CD4-positive, alpha-beta T cell treated with Interleukin-15 for 1 hour (primary cell): ENCODE measurements at regions not wholly inside any gene's neighbourhood (a gene's known extent, or its start where the extent isn't known, plus 50 kb on each side); places are given as distances from the start of the nearest gene placed in this dataset.
A peak's percentile ranks its signal among the peaks of the same experiment; 100 is the strongest.

ENCODE experiments used
- DNase-seq: peaks from one replicate; pipeline ENCODE4 v3.0.0-alpha.2; 2020

DNA sequence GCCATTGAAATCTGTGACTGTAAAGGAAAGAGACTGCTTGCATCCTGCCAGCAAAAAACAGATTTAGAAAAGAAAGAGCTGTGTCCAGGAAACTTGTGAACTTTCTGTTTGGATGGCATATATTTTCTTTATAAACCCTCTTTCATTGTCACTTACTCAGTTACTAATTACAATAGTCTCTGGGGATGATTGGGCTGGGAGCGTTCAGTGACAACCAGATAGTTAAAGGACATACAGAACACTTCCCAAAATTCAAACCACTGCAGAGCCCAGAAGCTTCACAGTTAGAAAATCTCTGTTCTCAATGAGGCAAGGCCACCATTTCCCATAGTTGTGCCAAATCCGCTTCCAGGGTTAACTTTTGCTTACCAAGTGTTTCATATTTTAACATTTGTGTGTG, 98.6 kb upstream of the TAB2 start:
- no peak for DNase-seq

DNA sequence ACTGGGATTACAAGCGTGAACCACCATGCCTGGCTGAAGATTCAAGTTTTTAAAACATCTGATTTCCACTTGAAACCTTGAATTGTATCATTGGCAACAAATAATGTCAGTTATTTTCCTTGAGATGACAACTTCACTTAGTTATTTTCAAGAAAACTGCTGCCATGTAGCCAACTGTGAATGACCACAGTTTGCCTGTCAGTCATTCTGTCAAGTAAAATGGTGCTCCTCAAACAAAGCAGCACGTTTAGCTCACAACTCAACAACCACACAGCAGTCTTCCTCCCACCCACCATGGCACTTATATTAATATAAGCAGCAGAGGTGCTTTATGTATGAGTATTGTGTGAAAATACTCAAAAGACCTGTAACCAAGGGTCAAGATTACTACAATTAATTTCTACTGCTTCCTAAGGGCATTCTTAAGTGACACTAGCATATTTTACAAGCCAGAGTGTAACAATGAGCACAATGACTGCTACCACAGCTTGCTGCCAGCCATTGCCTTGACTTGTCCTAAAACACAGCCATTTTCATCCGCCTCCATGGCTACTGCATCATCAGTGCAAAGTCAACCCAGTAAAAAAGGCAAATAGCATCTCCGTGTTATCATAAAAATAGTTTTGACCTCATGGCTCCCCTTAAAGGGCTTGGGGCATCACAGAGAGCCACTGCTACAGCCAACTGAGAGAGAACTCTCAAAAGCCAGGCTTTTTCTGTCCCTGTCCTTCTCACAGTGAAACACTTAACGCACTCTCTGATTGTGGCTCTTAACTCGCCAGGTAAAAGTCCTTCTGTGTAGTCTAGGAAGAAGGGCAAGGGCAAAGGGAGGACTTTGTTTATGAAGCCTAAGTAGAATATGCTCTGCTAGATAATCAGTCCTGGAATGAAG, 96.4 kb upstream of the TAB2 start:
- DNase-seq = no peak

DNA sequence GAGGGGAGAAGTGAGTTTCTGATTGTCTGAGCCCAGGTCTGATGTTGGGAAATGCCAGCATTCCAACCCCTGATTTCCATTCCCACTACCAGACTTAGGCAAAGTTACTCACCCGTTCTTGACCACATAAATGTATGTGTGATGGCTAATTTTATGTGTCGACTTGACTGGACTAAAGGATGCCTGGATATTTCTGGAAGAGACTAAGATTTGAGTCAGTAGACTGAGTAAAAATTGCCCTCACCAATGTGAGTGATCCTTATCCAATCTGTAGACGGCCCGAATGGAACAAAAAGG, 95.8 kb upstream of the TAB2 start:
- no peak for DNase-seq

DNA sequence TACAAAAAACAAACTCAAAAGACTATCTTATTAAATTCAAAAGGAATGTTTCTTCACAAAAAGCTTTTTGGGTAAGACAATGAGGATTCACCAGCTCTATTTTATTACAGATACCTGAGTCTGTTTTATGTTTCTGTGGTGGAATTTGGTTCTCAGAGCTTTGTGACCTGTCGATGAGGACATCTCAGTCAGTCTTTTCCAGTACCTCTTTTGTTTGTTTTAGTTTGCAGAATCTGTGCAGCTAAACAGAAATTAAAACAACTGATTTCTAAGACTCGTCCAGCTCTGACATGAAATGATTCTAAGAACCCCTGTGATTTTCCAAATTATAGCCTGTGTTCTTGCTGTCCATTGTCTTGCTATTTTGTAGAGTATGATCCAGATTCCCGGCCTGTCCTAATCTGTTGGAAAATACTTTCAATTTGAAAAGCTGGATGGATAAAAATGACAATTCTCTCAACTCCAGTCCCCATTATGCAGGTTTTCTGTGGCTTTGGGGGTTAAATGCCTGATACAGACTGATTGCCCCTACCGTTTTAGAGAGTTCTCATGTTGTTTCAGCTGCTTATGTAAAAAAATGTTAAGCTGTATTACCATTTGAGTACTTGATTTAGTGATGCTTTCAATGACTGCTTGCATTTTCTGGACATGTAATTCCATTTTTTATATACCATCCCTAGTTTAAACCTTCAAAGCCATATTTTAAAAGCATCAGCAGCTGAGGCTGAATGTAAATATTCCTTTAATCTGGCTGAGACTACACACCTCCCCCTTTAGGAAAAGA, 94.2 kb upstream of the TAB2 start:
- no peak for DNase-seq

DNA sequence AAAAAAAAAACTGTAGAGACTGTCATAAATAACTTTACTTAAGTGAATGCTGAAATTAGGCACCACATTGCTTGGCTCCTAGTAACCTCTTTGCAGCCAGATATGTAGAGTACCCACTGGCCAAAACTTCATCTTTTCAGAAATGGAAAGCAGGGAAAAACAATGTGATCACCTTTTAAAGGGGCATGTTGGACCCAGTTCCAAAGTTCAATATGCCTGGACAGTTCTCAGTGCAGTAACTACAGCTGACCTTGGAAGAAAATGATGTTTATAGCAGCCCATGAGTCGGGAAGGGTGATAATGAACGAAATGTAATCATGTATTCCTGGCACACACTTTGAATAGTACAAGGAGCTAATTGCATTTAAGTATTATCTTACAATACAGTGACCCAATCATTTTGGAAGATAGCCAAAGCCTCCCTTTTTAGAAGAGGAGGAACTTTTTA, 93.6 kb upstream of the TAB2 start:
- no peak for DNase-seq

DNA sequence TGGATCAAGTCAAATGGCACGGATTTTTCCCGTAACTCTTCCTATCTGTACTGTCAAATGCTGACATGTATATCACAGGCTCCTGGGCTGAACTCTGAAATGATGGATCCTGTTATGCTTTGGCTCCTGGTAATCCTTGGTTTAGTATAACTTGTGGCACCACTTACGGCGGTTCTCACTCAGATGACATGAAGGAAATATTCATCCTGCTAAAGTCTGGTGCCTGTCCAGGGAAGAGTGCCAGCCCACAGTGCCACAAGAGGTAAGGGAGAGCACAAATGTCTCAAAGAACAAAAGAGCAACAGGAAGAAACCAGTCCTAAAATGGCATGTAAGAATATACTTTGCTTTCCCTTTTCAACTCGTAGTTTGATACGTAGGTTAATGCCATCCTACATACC, 93.1 kb upstream of the TAB2 start:
- no peak for DNase-seq

DNA sequence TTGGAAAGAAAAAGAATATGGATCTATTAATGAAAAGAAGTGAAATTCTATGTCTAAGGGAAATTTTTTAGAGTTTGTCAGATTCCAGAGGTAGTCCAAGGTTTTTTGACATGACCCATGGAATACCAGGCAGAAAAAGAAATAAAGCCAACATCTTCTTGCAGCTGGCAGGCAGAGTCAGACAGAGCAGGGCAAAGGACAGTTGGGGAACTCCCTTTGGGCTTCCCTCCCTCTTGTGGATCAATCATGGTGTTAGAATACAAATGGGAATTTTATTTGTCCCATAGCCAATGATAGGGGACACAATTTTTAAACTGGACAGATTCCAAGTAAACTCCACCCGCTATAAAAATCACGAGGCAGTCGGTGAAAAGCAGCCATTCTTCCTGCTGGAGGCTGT, 92.1 kb upstream of the TAB2 start:
- DNase-seq = no peak

DNA sequence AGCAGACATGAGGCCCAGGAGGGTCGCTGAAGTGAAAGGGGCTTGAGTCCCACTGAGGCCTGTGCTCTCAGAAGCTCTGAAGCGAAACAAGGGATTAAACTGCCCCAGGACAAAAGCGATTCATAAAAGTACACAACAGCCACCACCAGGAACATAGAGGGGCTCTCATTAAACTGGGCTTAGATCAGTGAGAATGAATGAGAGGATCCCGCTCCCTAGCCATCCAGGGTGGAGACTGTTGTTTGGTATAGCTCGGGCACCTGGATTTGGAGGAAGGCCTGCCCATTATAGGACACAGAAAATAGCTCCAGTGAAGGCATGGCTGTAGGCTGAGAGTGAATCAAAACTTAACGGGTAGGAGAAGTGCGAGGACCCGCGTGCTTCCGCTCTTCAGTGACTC, 91.6 kb upstream of the TAB2 start:
- no peak for DNase-seq

DNA sequence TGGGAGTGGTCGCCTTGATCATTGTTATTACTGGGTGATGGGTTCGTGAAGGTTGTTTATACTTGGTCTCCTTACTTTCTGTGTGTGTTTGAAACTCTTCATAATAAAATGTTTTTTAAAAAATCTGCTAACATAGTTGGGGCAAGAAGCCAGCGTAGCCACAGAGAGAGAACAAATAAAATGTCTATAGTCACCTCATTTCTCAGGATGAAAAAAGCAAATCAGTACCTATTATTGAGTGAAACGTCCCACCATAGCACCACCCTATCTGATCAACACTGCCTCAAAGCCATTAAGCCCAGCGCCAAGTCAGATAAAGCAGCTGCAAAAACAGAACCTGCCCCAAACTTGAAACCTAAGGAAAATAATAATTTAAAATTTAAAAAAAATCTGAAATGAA, 89.7 kb upstream of the TAB2 start:
- DNase-seq = no peak

DNA sequence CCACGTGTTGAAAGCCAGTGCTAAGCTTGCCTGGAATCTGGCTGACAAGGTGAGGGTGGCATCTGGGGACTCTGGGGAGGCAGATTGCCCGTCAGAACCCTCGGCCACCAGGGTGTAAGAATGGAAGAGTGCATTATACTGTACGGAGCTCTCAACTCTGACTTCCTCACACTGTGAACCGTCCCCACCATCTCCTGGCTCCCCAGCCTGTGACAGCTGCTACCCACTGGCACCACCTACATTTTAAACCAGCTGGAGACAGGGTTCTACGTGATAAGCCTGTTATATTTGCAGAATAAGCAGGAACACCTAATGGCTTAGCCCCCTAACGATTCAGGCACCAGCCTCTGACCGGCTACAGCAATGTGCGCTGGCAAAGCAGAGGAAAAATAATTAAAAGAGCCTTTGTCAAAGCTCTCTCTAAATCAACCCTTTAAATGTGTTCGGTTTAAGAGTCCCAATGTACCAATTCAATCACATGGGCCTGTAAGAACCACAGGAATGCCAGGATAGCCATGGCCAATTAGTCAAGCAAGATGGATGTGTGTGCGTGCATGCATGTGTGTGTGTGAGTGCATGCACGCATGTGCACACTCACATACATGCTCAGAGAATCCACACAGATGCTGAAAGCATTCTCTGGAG, 89.1 kb upstream of the TAB2 start:
- no peak for DNase-seq

DNA sequence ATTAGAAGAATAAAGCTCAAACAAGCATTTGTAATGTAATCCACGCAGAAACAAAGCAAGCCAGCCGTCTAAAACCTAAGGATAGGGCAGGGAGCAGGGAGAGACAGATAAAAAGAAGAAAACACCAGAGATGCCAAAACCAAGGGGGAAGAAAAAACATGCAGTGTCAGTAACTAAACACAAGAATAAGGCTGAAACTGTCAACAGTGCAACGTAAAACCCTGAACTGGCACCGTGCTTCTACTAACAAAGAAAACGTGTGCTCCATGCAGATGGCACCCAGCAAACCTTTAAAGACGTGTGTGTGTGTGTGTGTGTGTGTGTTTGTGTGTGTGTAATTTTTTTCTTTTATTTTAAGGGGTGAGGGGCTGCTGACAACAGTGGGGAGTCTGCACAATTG, 88.4 kb upstream of the TAB2 start:
- DNase-seq = no peak

DNA sequence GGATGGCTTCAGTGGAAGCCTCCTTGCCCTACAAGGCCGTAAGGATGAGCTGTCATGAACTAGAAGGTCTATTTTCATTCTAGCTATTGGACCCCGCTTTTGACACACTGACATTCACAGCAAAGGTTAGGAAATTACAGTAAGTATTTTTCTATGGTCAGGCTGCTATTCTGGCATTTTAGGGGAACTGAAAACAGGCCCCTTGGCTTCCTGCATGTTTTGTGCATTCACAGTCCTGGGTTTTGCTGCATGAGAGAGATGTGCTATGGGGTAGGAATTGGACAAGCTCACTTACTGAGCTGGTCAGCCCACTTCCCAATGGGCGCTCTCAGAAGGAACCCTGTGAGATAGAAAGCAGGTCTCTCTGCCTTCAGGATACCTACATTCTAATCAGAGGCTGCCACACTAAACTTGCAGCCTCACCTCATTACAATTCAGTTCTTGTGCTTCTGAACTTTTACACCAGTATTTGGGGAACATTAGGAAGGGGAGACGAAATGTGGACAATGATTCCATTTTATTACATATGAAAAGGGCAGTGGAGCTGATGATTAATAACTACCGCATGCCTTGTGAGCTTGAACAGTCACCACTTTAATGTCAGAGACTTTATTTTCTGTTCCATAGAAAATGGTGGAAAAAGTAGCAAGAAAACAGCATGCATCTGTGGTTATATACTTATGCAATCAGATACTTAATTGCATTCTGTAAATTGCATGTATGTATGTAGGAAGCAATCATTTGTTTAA, 86.6 kb upstream of the TAB2 start:
- no peak for DNase-seq

DNA sequence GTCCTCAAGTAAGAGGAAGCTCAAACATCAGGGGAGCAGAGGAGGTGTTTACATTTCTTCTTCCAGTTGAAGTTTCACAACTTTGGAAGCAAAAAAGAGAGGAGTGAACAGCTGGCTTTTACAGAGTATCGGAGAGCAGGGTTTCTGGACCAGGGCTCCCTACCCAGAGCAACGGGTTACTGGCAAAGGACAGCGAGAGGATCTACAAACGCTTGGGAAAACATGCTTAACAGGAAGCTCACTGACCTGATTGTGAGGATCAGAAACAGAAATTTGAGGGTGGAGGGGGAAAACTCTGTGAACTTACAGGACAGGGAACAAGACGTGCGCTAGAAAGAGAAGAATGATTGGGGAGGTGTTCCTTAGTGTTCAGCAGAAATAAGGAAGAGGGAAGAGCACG, 85.7 kb upstream of the TAB2 start:
- no peak for DNase-seq

DNA sequence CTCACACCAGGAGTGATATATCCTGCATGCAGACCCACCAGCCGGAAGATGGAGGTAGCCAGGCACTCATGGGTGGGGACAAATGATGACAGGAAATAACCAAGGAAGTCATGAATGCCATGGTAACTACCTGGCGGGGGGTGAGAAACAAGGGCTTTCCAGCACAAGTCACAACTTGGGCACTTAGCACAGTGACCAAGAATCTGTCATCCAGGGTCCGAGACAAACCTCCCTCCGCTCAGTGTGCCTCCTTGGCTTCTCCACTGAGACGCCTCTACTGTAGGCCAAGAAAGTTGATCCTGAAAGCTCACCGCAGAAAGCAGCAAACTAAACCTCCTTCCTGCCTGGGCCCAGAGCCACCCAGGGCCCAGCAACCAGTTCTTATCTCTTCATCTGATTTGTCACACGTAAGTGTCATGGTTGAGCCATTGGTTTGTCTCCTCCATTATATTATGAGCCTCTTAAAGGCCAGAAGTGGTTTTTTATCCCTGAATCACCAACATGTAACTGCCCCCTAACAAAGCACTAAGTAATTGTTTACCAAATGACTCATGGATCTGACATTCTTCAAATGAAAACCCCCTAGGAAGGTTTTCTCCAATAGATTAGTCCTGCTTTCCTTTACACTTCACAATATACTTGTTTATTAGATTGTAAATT, 84.3 kb upstream of the TAB2 start:
- peak; percentile 53 for DNase-seq

DNA sequence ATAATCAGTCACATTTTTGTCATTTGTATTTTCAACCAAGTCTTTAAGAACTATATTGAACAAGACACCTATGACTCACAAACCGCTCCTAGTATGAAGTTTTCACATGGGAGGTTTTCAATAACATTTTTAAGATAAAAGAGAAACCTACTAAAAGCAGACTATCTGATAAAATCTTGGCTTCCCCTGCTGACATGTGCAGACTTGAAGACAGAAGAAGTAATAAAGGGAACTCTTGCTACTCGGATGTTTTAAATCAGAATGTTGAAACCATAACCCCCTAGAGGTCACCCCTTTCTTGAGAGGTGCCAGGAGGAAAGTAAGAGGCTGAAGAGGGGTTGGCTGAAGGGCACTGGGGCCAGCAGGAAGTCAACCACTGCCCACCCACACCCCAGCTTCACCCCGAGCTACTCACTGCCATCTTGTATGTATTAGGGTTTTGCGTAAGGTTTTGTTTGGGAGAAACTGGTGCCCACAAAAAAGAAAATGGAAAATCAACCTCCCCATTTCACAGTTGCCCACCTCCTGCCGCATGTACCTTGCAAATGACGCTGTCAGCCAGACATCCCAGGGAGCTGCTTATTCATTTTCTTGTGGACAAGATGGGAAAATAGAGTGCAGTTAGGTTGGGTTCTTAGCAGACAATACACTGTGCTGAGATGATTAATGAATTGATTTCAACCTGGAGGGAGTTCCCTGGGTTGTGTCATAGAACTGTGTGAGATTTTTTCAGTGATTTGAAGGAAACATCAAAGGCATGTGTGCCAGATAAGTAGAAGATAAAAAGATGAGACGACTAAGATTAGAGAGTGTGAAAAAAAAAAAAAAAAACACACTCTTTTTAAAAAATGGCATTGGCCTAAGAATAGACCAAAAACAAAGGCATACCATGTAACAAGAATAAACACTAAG, 83.2 kb upstream of the TAB2 start:
- DNase-seq = no peak

DNA sequence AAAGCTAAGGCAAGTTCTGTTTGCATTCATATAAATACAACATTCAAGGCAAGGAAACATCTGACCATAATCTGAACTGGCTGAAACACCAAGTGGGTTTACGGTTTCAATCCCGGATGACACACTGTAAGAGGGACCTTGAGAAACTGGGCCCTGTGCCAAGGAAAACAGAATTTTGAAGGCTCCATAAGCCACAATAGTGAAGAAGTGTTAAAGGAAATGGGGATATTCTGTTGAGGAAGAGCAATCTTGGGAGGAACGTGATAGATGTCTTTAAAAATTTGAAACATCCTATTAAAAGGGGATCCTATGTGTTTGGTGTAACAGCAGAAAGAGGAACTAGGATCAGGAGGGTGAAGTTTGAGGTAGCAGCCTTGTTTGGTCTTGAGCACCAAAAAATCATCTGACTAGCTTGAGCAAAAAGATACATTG, 82.4 kb upstream of the TAB2 start:
- no peak for DNase-seq

DNA sequence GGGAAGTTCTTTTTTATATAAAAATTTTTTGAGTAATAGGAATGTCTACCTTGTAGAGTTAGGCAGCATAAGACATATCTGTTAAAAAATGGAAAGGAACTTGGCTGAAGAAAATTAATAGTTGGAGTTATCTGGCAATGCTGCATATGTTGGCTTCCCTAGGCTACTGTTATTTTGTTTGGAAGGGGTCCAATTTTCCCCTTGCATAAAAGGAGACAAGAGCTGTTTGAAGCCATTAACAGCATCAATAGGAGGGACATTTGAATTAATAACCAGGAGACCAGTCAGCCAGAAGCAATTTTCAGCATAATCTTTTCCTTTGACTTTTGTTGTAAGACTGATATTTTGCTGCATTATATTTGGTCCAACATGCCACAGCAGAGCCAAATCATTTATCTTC, 80.9 kb upstream of the TAB2 start:
- no peak for DNase-seq

DNA sequence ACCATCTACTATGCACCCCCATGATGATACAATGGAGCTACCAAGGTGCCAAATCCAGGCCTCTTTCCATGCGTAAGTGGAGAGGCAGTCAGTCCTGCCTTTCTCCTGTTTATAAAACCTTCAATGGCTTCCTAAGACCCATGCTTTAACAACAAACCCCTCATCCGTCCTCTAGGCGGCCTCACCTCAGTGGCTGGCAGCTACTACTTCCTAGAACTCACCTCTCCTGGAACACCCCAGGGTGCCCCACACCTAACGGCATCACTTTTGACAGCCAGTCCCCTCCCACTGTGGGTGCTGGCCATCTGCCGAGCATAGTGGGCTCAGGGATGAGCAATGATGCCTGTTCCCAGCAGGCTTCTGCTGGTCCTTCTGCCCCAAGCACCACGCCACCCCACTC, 80.0 kb upstream of the TAB2 start:
- no peak for DNase-seq

DNA sequence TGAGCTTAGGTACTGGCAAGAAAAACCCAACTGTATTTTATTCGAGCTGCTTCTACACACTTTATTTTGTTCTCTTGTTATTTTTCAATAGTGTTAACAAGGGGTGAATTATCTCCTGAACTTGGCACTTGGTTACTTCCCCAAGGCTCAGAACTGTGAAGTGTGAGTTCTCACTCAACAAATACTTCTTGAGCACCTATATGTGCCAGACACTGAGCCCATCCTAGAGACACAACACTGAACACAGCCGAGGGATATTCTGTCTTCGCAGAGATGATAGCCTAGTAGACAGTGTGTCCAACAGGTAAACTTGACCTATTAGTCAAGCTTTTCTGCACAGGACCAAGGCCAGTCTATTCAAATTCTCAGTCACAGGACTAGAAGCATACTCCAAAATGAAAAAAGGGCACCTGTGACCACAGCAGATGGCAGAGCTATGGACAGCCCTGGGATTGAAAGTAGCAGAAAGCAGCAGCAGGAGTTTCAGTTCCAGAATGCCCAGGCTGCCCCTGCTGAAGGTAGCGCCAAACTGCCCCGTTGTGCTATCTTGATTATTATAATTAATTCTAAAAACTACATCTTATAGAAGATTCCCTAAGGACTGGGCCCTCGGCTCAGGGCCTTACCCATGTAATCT, 77.8 kb upstream of the TAB2 start:
- DNase-seq = no peak

DNA sequence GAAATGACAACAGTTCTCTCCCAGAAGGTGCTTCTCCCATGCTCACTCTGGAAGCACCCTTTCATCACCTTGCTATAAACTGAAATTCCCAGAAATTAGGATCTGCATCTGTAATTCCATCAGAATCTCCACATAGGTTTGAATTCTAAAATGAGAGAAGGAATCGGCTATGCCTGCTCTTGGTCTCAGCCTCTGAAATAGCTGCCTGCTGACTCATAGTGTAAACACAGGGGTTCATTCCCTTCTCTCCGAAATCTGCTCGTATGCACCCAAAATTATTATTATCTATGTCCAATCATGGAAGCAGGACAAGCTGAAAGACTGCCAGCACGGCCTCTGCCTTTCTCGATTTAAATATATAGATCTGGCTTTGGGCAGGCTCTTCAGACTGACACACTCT, 74.6 kb upstream of the TAB2 start:
- DNase-seq = no peak

DNA sequence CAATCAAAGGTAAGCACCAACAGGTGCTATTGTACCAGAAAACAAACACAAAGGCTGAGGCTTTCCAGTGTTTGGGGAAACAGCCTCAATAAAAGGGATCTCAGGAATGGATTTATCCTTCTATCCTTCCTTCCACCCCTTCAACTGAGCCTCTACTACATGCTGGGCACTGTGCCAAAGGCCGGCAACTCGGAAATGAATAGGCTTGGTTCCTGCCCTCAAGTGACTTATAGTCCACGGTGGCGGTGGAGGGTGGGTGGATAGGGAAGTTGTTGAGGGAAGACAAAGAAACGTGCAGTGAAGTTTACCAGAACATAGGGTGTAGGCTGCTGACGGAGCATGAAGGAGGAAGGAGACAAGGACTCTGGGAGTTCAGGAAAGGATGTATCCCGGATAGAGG, 73.4 kb upstream of the TAB2 start:
- DNase-seq = no peak
